NCI-H1048 (cell line): ENCODE measurements at regions not wholly inside any gene's neighbourhood (a gene's known extent, or its start where the extent isn't known, plus 50 kb on each side); places are given as distances from the start of the nearest gene placed in this dataset.
"Not testable (repeated sequence)": the region's sequence is repeated elsewhere in the genome, so short reads cannot be mapped to it uniquely, and the experiment has no call there.

Experiments
- DNase-seq: peaks from one replicate; lab custom pipeline; 2025; lab: John Stamatoyannopoulos, UW

DNA sequence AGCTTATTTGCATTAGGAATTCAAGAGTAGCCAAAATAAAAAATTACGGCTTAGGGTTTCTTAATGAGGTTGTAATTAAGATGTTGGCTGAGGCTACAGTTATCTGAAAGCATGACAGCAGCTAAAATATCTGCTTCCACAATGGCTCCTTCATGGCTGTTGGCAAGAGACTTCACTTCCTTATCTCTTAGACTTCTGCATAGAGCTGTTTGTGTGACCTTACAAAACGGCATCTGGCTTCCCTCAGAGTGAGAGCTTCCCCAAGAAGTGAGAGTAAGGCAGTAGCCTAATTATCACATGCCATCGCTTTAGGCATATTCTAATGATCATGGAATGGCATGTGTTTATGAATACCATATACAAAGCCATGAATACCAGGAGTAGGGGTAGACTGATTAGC lies 57.6 kb downstream of the CCDC59 start:
- DNase-seq = no peak

GRCh38 chr12:82299319-82300025 lies 58.7 kb downstream of the CCDC59 start:
- DNase-seq = no peak

GRCh38 chr12:82290415-82290814 lies 67.8 kb downstream of the CCDC59 start:
- DNase-seq = no peak

GRCh38 chr12:82281335-82281734 lies 76.9 kb downstream of the CCDC59 start:
- not testable (repeated sequence) for DNase-seq

GRCh38 chr12:82279536-82280058 lies 78.6 kb downstream of the CCDC59 start:
- no peak for DNase-seq

- no peak for DNase-seq
Observed at GRCh38 chr12:82277582-82277981, 80.6 kb downstream of the CCDC59 start.

GRCh38 chr12:82242729-82243128 lies 115.5 kb downstream of the CCDC59 start:
- no peak for DNase-seq

- no peak for DNase-seq
Observed at GRCh38 chr12:82225871-82226270, 132.3 kb downstream of the CCDC59 start.

GRCh38 chr12:82223426-82223825 lies 134.8 kb downstream of the CCDC59 start:
- DNase-seq = no peak

GRCh38 chr12:82216475-82216874 lies 141.7 kb downstream of the CCDC59 start:
- DNase-seq = no peak

DNA sequence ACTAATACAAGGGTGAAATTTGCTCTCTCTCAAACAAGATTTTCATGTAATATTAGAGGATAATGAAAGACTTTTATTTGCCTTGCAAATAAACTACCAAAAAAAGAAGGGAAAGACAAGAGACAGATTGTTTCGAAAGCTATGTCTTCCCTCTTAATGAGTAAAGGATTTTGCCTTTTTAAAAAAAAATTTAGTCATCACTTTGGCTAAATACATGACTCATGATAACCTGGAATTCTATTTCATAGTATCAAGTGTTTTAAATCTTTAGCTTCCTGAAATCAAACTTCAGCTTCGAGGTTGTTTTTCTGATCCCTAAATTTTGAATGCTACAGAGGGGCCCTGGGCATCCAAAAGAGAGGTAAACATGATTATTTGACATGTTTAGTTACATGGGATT lies 144.4 kb downstream of the CCDC59 start:
- DNase-seq = peak; percentile 25

DNA sequence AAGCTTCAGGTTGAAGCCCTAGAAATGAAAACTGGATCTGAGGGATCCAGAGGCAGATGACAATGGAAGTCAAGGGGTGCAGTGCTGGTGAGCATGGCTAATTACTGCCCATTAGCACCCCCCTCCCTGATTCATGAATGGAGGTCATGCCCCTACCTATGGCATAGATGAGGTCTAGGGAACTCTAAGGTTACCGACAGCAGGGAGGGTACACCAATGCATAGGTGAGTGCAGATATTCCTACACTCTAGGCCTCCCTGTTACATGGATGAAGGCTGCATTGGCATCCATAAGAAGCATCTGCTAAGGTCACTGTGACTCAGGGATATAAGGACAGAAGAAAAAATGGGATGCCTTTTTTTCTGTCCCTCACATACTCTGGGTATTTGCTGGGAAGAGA lies 147.3 kb downstream of the CCDC59 start:
- DNase-seq = no peak

- no peak for DNase-seq
Observed at GRCh38 chr12:82209533-82209932, 148.7 kb downstream of the CCDC59 start.

GRCh38 chr12:82207556-82207955 lies 150.6 kb downstream of the CCDC59 start:
- no peak for DNase-seq

GRCh38 chr12:82203086-82203485 lies 155.1 kb downstream of the CCDC59 start:
- DNase-seq = no peak

DNA sequence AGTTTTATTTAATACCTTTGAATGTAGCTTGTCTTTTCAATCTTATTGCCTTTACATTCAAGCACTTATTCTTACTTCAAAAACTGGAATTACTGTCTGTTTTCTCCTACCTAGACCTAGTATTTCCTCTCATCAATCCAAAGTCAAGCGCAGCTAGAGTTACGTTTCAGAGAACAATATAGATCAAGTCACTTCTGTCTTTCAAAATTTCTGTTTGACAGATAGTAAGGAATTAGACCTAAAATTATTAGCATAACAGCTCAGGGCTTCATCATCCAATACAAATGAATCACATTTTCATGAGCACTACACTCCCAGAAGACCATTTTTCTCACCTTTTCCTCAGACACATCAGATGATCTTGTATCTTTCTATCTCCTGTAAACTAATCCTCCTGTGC lies 170.6 kb downstream of the CCDC59 start:
- no peak for DNase-seq

DNA sequence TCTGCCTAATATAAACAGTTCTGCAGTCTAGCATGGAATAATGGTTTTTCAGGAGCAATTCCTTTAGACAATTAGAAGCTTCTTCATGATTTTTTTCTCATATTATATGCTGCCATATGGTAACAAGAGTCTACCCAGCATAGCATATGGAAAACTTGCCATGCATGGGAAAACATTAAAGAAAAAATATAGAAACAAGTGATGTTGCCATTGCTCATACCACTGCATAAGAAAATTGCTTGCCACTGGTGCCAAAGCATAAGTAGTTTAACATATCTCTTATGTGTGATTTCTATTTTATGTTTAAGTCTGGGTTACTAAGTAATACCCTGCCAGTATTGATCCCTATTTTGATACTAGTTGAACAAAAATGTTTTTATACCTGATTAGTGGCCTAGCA lies 171.2 kb downstream of the CCDC59 start:
- no peak for DNase-seq

DNA sequence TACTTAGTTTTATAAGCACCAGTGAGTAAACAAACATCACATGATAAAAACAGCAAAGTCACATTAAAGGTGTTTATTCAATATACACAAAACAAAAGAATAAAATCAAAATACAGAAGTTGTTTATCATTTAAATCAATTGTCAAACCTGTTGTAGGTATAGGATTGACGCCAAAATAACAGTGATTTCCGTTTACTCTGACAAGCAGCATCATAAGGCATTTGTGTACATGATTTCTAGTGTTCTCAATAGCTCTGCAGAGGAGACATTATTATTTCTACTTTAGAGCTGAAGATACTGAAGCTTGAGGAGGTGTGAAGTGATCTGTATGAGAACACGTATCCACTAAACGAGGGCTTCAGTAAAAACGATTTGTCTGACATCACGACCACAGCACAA lies 171.9 kb downstream of the CCDC59 start:
- no peak for DNase-seq

- no peak for DNase-seq
Observed at GRCh38 chr12:82184844-82185243, 173.3 kb downstream of the CCDC59 start.

DNA sequence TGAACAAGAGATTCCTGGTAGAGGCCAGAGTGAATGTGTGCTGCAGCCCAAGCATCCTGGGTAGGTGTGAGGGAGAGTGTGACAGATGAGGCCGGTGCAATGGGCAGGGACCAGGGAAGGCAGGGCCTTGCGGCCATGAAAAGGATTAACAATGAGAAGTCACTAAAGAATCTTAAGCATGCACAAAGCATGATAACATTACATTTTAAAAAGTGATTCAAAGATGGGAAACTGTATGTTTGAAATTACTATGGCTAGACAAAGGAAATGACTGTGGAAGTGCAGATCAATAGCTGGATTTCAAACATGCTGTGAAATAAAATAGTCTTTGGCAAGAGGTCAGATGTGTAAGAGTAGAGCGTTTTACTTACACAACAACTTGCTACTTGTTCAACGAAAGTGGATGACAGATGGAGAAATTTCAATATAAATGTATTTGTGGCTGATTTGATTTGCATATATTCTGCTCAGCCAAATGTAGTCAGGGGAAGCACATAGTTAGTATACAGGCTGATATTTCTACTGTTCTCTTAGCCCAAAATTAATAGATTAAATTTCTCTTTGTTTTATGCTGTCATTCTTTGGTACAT lies 175.5 kb downstream of the CCDC59 start:
- no peak for DNase-seq

DNA sequence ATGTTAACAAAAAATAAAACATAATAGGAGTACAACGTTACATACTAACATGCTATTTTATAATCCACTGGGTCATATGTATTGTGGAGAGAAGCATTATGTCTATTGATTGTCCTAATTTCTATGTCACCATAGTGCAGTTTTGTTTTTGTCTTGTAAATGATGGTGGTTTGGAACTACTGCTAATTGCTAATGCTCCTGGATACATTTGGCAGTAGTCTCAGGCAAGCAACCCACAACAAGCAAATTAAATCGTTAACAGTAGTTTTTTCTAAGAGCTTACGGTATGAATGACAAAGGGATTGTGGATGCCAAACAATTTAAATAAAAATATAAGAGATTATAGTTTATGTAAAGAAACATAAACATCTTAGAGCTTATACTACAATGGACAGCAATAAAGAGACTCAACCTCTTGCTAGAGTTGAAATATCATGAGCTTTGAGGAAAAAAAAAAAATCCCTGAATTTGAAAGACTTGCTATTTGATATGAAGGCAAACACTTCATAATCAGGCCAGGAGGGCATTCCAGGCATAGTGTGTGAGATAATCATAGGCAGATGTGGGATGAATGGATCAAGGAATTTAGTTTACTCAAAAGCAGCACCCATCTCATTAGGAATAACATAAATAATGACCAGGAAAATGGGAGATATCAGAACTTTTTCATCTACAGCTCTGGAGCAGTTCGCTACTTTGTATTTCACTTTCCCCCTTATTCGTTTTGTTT lies 181.3 kb downstream of the CCDC59 start:
- DNase-seq = no peak

- DNase-seq = no peak
Observed at GRCh38 chr12:82176026-82176425, 182.2 kb downstream of the CCDC59 start.

DNA sequence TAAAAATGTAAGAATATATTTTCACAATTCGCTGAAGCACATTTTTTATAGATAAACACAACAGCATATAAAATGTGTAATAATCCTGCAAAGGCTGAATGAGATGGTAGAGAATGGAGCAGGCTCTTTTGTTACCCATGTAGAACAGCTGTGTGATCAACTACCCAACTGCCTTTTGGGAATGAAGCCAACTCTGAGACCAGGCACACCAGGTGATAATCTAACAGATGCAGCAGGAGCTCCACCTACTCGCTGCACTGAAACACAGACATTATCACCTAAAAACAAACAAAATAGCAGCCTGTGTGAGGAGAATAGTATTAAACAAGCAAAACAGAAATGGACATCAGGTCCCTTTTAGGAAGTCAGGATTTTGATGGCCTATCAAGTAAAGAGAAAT lies 183.3 kb downstream of the CCDC59 start:
- DNase-seq = no peak
